ENCODE measurements at regions not wholly inside any gene's neighbourhood (a gene's known extent, or its start where the extent isn't known, plus 50 kb on each side); places are given as distances from the start of the nearest gene placed in this dataset.
"Not testable (repeated sequence)": the region's sequence is repeated elsewhere in the genome, so short reads cannot be mapped to it uniquely, and the experiment has no call there.

DNA sequence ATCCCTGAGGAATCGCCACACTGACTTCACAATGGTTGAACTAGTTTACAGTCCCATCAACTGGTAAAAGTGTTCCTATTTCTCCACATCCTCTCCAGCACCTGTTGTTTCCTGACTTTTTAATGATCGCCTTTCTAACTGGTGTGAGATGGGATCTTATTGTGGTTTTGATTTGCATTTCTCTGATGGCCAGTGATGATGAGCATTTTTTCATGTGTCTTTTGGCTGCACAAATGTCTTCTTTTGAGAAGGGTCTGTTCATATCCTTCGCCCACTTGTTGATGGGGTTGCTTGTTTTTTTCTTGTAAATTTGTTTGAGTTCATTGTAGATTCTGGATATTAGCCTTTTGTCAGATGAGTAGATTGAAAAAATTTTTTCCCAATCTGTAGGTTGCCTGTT is 76.1 kb upstream of the SATB2 start:
- H4K20me1 ChIP-seq (ENCODE audit: control insufficient read depth, insufficient read depth); H3K36me3 ChIP-seq (ENCODE audit: control insufficient read depth in 2 of 2, insufficient read depth in 2 of 2, low read length in 1 of 2); SMC1A ChIA-PET (ENCODE audit: uncharacterized antibody, unreplicated experiment); H2AFZ ChIP-seq (ENCODE audit: control insufficient read depth, low read depth, low read length); H3K4me2 ChIP-seq (ENCODE audit: control insufficient read depth, insufficient read depth); H3K4me3 ChIP-seq; DNase-seq (ENCODE audit: low read depth, low spot score); POLR2A ChIA-PET; intact Hi-C loops (cut with micrococcal nuclease; ENCODE audit: unreplicated experiment); FAIRE-seq; BruUV-seq (replicated peaks); H3K9me3 ChIP-seq (replicated peaks; ENCODE audit: control insufficient read depth, insufficient read depth, low read length); ATAC-seq; CTCF ChIA-PET; H3K4me1 ChIP-seq (ENCODE audit: control insufficient read depth, insufficient read depth, low read length); RAD21 ChIA-PET (ENCODE audit: unreplicated experiment); H3K9ac ChIP-seq (ENCODE audit: control insufficient read depth, insufficient read depth, low read length); H3K27ac ChIP-seq (ENCODE audit: control insufficient read depth, insufficient read depth); H3K79me2 ChIP-seq (ENCODE audit: control insufficient read depth, insufficient read depth, low read length); H3K27me3 ChIP-seq (replicated peaks in 1 of 2; ENCODE audit: control insufficient read depth in 2 of 2, insufficient read depth in 2 of 2, low read length in 1 of 2); in situ Hi-C loops (cut with MboI): not testable (repeated sequence)
- WGBS (ENCODE audit: insufficient coverage, insufficient replicate concordance, low lambda C conversion rate, missing lambda C conversion rate): 22% methylated on average over 3 of the region's 3 CpGs

DNA sequence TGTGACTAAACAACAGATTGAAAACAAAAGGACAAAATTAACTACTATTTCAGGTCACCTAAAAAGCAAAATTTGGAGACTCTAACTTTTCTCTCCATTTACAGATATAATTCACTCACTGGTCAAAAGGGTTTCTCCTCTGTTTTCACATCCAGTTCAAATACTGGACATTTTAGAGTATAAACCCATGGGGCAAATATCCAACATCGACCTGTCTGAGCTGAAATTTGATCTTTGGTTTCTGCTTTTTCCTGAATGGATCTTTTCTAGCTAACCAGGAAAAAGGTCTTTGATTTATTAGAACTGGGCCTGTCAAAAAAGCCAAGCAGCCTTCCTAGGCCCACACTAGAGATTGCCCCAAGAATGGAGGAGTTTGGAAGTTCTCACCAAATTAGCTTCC is 69.3 kb upstream of the SATB2 start:
- H3K9ac ChIP-seq (ENCODE audit: control insufficient read depth, insufficient read depth, low read length): no peak overlapping the region
- intact Hi-C loops (cut with micrococcal nuclease; ENCODE audit: unreplicated experiment) (no loop called here), in situ Hi-C loops (cut with MboI) (no loop called here)
- DNase-seq (ENCODE audit: low read depth, low spot score) (no peak), FAIRE-seq (no peak), ATAC-seq (no peak)
- no peak overlapping the region for H3K4me2 ChIP-seq (ENCODE audit: control insufficient read depth, insufficient read depth)
- H3K36me3 ChIP-seq (ENCODE audit: control insufficient read depth in 2 of 2, insufficient read depth in 2 of 2, low read length in 1 of 2): no peaks in the 10 kb centered on the region
- SMC1A ChIA-PET (ENCODE audit: uncharacterized antibody, unreplicated experiment): no interaction called here
- no TSS peak for BruUV-seq (replicated peaks)
- H3K79me2 ChIP-seq (ENCODE audit: control insufficient read depth, insufficient read depth, low read length): no peaks in the 10 kb centered on the region
- no peak for TF ChIP-seq RUNX3 (IDR thresholded peaks at IDR 0.05; ENCODE audit: low read length)
- TF ChIP-seq, protein P1, sequence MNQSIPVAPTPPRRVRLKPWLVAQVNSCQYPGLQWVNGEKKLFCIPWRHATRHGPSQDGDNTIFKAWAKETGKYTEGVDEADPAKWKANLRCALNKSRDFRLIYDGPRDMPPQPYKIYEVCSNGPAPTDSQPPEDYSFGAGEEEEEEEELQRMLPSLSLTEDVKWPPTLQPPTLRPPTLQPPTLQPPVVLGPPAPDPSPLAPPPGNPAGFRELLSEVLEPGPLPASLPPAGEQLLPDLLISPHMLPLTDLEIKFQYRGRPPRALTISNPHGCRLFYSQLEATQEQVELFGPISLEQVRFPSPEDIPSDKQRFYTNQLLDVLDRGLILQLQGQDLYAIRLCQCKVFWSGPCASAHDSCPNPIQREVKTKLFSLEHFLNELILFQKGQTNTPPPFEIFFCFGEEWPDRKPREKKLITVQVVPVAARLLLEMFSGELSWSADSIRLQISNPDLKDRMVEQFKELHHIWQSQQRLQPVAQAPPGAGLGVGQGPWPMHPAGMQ (IDR thresholded peaks at IDR 0.05; ENCODE audit: borderline replicate concordance): no peak
- 0% methylated on average over 1 of the region's 1 CpG for WGBS (ENCODE audit: insufficient coverage, insufficient replicate concordance, low lambda C conversion rate, missing lambda C conversion rate)
- no peak overlapping the region for H2AFZ ChIP-seq (ENCODE audit: control insufficient read depth, low read depth, low read length)
- H3K4me3 ChIP-seq: no peak overlapping the region
- RAD21 ChIA-PET (ENCODE audit: unreplicated experiment): no interaction called here
- POLR2A ChIA-PET: no interaction called here
- CTCF ChIA-PET: interaction anchor here (1.4 kb wide), 1 partner anchor 39 kb away, joined by 3 read pairs; no protein-coding TSS in a partner anchor
- H3K27ac ChIP-seq (ENCODE audit: control insufficient read depth, insufficient read depth): no peak overlapping the region
- H3K4me1 ChIP-seq (ENCODE audit: control insufficient read depth, insufficient read depth, low read length): no peaks in the 10 kb centered on the region
- no peaks in the 10 kb centered on the region for H3K27me3 ChIP-seq (replicated peaks in 1 of 2; ENCODE audit: control insufficient read depth in 2 of 2, insufficient read depth in 2 of 2, low read length in 1 of 2)
- no peaks in the 10 kb centered on the region for H3K9me3 ChIP-seq (replicated peaks; ENCODE audit: control insufficient read depth, insufficient read depth, low read length)
- H4K20me1 ChIP-seq (ENCODE audit: control insufficient read depth, insufficient read depth): no peaks in the 10 kb centered on the region
